ENCODE measurements at regions not wholly inside any gene's neighbourhood (a gene's known extent, or its start where the extent isn't known, plus 50 kb on each side); places are given as distances from the start of the nearest gene placed in this dataset.

- TF ChIP-seq CTCF (IDR thresholded peaks at IDR 0.05): no peak
- TF ChIP-seq POLR2A (IDR thresholded peaks at IDR 0.05): no peak
These were observed 680.1 kb downstream of the GALC start for GRCh38 chr14:87312894-87313205.
